Neural progenitor cell (in vitro differentiated cells): ENCODE measurements at regions not wholly inside any gene's neighbourhood (a gene's known extent, or its start where the extent isn't known, plus 50 kb on each side); places are given as distances from the start of the nearest gene placed in this dataset.

ENCODE experiments used
- DNase-seq: peaks from one replicate; pipeline ENCODE4 v3.0.0-alpha.2; 2016; ENCODE audit warnings: low spot score
- H2AFZ ChIP-seq: fragments of 200-600 bp; sonication (generic); replicated peaks from 2 replicates; pipeline ENCODE4 v1.6.1; 2016; ENCODE audit warnings: antibody characterized with exemption
- H3F3A ChIP-seq: fragments of 200-600 bp; sonication (generic); 2 replicates; pipeline ENCODE4 v1.6.1; 2016; ENCODE audit warnings: antibody characterized with exemption, low read depth
- H3K27ac ChIP-seq: fragments of 200-600 bp; sonication (generic); 2 replicates; pipeline ENCODE4 v1.5.1; 2016; ENCODE audit warnings: mild to moderate bottlenecking
- H3K27me3 ChIP-seq: fragments of 200-600 bp; sonication (generic); 2 replicates; pipeline ENCODE4 v1.6.1; 2016; ENCODE audit warnings: mild to moderate bottlenecking, moderate library complexity
- H3K36me3 ChIP-seq: fragments of 200-600 bp; sonication (generic); 2 replicates; pipeline ENCODE4 v1.5.1; 2016
- H3K4me1 ChIP-seq: fragments of 200-600 bp; sonication (generic); 2 replicates; pipeline ENCODE4 v1.6.1; 2016; ENCODE audit warnings: mixed run types
- H3K4me2 ChIP-seq: fragments of 200-600 bp; sonication (generic); 2 replicates; pipeline ENCODE4 v1.6.1; 2016
- H3K4me3 ChIP-seq: fragments of 200-600 bp; sonication (generic); 2 replicates; pipeline ENCODE4 v1.5.1; 2016
- H3K79me2 ChIP-seq: fragments of 200-600 bp; sonication (generic); 2 replicates; pipeline ENCODE4 v1.6.1; 2016; ENCODE audit warnings: low read depth
- H3K9ac ChIP-seq: fragments of 200-600 bp; sonication (generic); 2 replicates; pipeline ENCODE4 v1.6.1; 2016
- H3K9me3 ChIP-seq: fragments of 200-600 bp; sonication (generic); 2 replicates; pipeline ENCODE4 v1.5.1; 2016; ENCODE audit warnings: low read depth
- H4K20me1 ChIP-seq: fragments of 200-600 bp; sonication (generic); 2 replicates; pipeline ENCODE4 v1.6.1; 2016; ENCODE audit warnings: low read depth
- H3K27ac Mint-ChIP-seq: 3 replicates; pipeline ENCODE4 v1.8.0; 2021; ENCODE audit warnings: mixed read lengths
- H3K27me3 Mint-ChIP-seq: 2 replicates; pipeline ENCODE4 v1.8.0; 2022; ENCODE audit warnings: low read depth, mild to moderate bottlenecking, inconsistent platforms, moderate library complexity, mixed read lengths; ENCODE audit not compliant: insufficient read depth
- H3K36me3 Mint-ChIP-seq: 3 replicates; pipeline ENCODE4 v1.8.0; 2021; ENCODE audit warnings: mixed read lengths
- H3K4me1 Mint-ChIP-seq: 3 replicates; pipeline ENCODE4 v1.8.0; 2021; ENCODE audit warnings: mixed read lengths
- H3K4me3 Mint-ChIP-seq: 3 replicates; pipeline ENCODE4 v1.8.0; 2021; ENCODE audit warnings: mild to moderate bottlenecking, moderate library complexity, mixed read lengths
- H3K9me3 Mint-ChIP-seq: 3 replicates; pipeline ENCODE4 v1.8.0; 2020; ENCODE audit warnings: mixed read lengths
- CTCF ChIP-seq: fragments of 200-600 bp; sonication (generic); IDR thresholded peaks from 2 replicates; pipeline ENCODE4 v1.5.1; 2017; ENCODE audit warnings: antibody characterized with exemption, mild to moderate bottlenecking
- EZH2 ChIP-seq: fragments of 200-600 bp; sonication (generic); IDR thresholded peaks from 2 replicates; pipeline ENCODE4 v1.6.1; 2017; ENCODE audit warnings: antibody characterized with exemption, mild to moderate bottlenecking, moderate library complexity
- EZH2phosphoT487 ChIP-seq: fragments of 200-600 bp; sonication (generic); IDR thresholded peaks from 2 replicates; pipeline ENCODE4 v1.6.1; 2017; ENCODE audit warnings: antibody characterized with exemption

DNA sequence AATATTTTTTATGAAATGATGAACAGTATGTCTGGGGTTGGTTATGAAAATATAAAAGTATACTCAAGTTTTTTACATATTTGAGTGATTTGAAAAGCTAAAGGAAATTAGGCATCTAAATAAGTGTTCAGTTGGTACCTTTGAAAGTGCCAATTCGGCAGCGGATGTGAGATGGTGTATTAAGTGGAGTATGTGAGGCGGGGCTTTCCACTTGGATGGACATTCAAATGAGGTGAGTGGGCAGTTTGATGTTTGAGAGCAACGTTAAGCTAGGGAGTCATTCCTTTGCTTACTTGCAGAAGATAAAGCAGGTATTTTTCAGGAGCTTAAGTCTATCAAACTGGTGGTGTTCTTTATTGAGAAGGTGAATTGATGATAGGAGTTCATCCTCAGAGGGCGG lies 189.0 kb upstream of the GOLIM4 start:
- no peaks in the 10 kb centered on the region for H3K9me3 ChIP-seq
- H3K4me3 ChIP-seq = no peak overlapping the region
- Mint-ChIP-seq H3K27me3 (no peaks in the 10 kb centered on the region), H3K4me3 (no peak overlapping the region), H3K36me3 (peaks cover 3% of the 10 kb centered on the region), H3K9me3 (no peaks in the 10 kb centered on the region), H3K4me1 (peaks cover 3% of the 10 kb centered on the region), H3K27ac (no peak overlapping the region)
- no peaks in the 10 kb centered on the region for H4K20me1 ChIP-seq
- H3K27me3 ChIP-seq = no peaks in the 10 kb centered on the region
- no peak overlapping the region for H2AFZ ChIP-seq
- H3K36me3 ChIP-seq = no peaks in the 10 kb centered on the region
- H3K4me1 ChIP-seq = peaks cover 20% of the 10 kb centered on the region
- no peak overlapping the region for H3K9ac ChIP-seq
- no peaks in the 10 kb centered on the region for H3K79me2 ChIP-seq
- no peaks in the 10 kb centered on the region for H3F3A ChIP-seq
- no peak for TF ChIP-seq EZH2
- TF ChIP-seq CTCF = no peak
- TF ChIP-seq EZH2phosphoT487 = no peak
- no peak for DNase-seq
- H3K4me2 ChIP-seq = no peak overlapping the region
- no peak overlapping the region for H3K27ac ChIP-seq

DNA sequence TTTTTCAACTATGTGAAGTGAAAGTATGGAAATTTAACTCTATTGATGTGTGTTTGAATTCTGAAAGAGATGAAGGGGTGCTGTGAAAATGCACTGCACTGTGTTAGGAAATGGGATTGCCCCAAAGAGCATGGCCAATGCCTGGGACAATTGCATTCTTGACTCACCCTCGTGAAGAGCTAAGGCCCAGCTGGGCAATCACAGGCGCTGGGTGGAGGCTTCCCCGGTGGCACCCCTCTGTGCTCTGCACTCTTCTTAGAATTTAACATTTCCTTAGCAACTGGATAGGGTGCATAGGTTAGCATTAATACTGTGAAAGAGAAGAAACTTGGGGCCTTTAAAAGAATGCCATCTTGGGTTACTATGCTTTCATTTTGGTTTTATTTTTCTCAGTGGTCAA lies 179.9 kb upstream of the GOLIM4 start:
- no peaks in the 10 kb centered on the region for H3K9me3 ChIP-seq
- peaks cover 4% of the 10 kb centered on the region for H3F3A ChIP-seq
- no peak overlapping the region for H3K27ac ChIP-seq
- no peak overlapping the region for H3K4me3 ChIP-seq
- H3K4me3 Mint-ChIP-seq = no peak overlapping the region
- no peak overlapping the region for H3K4me2 ChIP-seq
- H2AFZ ChIP-seq = no peak overlapping the region
- no peak for DNase-seq
- H4K20me1 ChIP-seq = no peaks in the 10 kb centered on the region
- peaks cover 17% of the 10 kb centered on the region for H3K4me1 ChIP-seq
- H3K27me3 Mint-ChIP-seq = no peaks in the 10 kb centered on the region
- H3K9ac ChIP-seq = no peak overlapping the region
- no peaks in the 10 kb centered on the region for H3K27me3 ChIP-seq
- no peaks in the 10 kb centered on the region for H3K36me3 ChIP-seq
- no peaks in the 10 kb centered on the region for H3K79me2 ChIP-seq
- peaks cover 15% of the 10 kb centered on the region for H3K4me1 Mint-ChIP-seq
- peaks cover 32% of the 10 kb centered on the region for H3K36me3 Mint-ChIP-seq
- H3K9me3 Mint-ChIP-seq = peaks cover 29% of the 10 kb centered on the region
- no peak overlapping the region for H3K27ac Mint-ChIP-seq
- TF ChIP-seq CTCF (no peak), EZH2 (no peak), EZH2phosphoT487 (no peak)

- H3K27me3 ChIP-seq = no peaks in the 10 kb centered on the region
- H3K9ac ChIP-seq = no peak overlapping the region
- DNase-seq = no peak
- H3K4me3 ChIP-seq = no peak overlapping the region
- H3K36me3 Mint-ChIP-seq = peaks cover 37% of the 10 kb centered on the region
- H3K9me3 Mint-ChIP-seq = peaks cover 34% of the 10 kb centered on the region
- no peak overlapping the region for H3K27ac ChIP-seq
- peaks cover 2% of the 10 kb centered on the region for H3K27me3 Mint-ChIP-seq
- H3K4me1 Mint-ChIP-seq = peaks cover 16% of the 10 kb centered on the region
- no peak overlapping the region for H3K4me2 ChIP-seq
- H2AFZ ChIP-seq = no peak overlapping the region
- H3K9me3 ChIP-seq = no peaks in the 10 kb centered on the region
- no peak for TF ChIP-seq CTCF
- no peak for TF ChIP-seq EZH2phosphoT487
- no peak for TF ChIP-seq EZH2
- no peaks in the 10 kb centered on the region for H3K79me2 ChIP-seq
- peaks cover 8% of the 10 kb centered on the region for H3F3A ChIP-seq
- peaks cover 3% of the 10 kb centered on the region for H4K20me1 ChIP-seq
- no peak overlapping the region for H3K27ac Mint-ChIP-seq
- no peaks in the 10 kb centered on the region for H3K36me3 ChIP-seq
- no peak overlapping the region for H3K4me3 Mint-ChIP-seq
- H3K4me1 ChIP-seq = peaks cover 23% of the 10 kb centered on the region
Observed at GRCh38 chr3:168273917-168274316, 178.2 kb upstream of the GOLIM4 start.

DNA sequence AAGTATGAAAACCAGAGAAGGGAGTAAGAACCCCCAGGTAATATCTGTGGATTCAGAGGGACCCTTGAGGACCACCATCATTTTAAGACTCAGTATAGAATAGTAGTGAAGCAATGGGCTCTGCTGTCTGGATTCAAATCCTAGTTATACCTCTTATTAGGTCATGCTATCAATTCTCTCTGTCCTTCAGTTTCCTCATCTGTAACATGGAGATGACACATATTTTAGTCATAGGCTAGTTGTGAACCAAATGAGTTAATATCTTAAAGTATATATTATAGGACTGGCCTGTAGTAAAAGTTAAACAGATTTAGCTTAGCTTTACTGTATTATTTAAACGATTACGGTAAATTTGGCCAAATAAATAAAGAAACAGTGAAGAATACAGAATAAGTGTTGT lies 177.3 kb upstream of the GOLIM4 start:
- no peak overlapping the region for H3K9ac ChIP-seq
- no peak for DNase-seq
- no peak overlapping the region for H2AFZ ChIP-seq
- no peaks in the 10 kb centered on the region for H3K79me2 ChIP-seq
- peaks cover 30% of the 10 kb centered on the region for H3K4me1 ChIP-seq
- peaks cover 37% of the 10 kb centered on the region for H3K36me3 Mint-ChIP-seq
- H3K9me3 Mint-ChIP-seq = peaks cover 34% of the 10 kb centered on the region
- H3K27ac ChIP-seq = no peak overlapping the region
- peaks cover 3% of the 10 kb centered on the region for H4K20me1 ChIP-seq
- H3F3A ChIP-seq = peaks cover 15% of the 10 kb centered on the region
- H3K4me2 ChIP-seq = no peak overlapping the region
- H3K9me3 ChIP-seq = no peaks in the 10 kb centered on the region
- no peak overlapping the region for H3K4me3 Mint-ChIP-seq
- H3K4me1 Mint-ChIP-seq = peaks cover 20% of the 10 kb centered on the region
- no peaks in the 10 kb centered on the region for H3K27me3 ChIP-seq
- peaks cover 3% of the 10 kb centered on the region for H3K27me3 Mint-ChIP-seq
- no peaks in the 10 kb centered on the region for H3K36me3 ChIP-seq
- H3K27ac Mint-ChIP-seq = peak overlapping the region; percentile 29
- no peak overlapping the region for H3K4me3 ChIP-seq
- no peak for TF ChIP-seq CTCF
- TF ChIP-seq EZH2phosphoT487 = no peak
- no peak for TF ChIP-seq EZH2
